Upper lobe of right lung (tissue), 1 donor: ENCODE measurements at regions not wholly inside any gene's neighbourhood (a gene's known extent, or its start where the extent isn't known, plus 50 kb on each side); places are given as distances from the start of the nearest gene placed in this dataset.

Experiments used
- ATAC-seq: fragments of 200-7000 bp; cut with Tn5 transposase; one replicate; pipeline ENCODE4 v1.9.1; 2020; ENCODE audit warnings: mild to moderate bottlenecking, moderate library complexity
- DNase-seq: peaks from one replicate; pipeline ENCODE4 v3.0.0-alpha.2; 2020
- H3K27ac ChIP-seq: fragments of 200-600 bp; one replicate; pipeline ENCODE4 v1.8.0; 2022
- H3K27me3 ChIP-seq: fragments of 200-600 bp; one replicate; pipeline ENCODE4 v1.8.0; 2022; ENCODE audit warnings: mild to moderate bottlenecking
- H3K36me3 ChIP-seq: fragments of 200-600 bp; one replicate; pipeline ENCODE4 v1.8.0; 2022
- H3K4me1 ChIP-seq: fragments of 200-600 bp; one replicate; pipeline ENCODE4 v1.8.0; 2022
- H3K4me3 ChIP-seq: fragments of 200-600 bp; one replicate; pipeline ENCODE4 v1.8.0; 2022; ENCODE audit warnings: mild to moderate bottlenecking
- H3K9me3 ChIP-seq: fragments of 200-600 bp; one replicate; pipeline ENCODE4 v1.8.0; 2022
- intact Hi-C: fragments of 100-400 bp; cut with DNase I; formaldehyde crosslinking; loops from one replicate; pipeline ENCODE4 v1.11.0; 2022
- TF ChIP-seq, protein P1 (sequence below): fragments of 200-600 bp; IDR thresholded peaks from one replicate; pipeline ENCODE4 v1.8.0; 2022; ENCODE audit warnings: antibody characterized with exemption
- donor health status: DM: no; HTN: yes; CAD: no; lungs with severe emphysema.

- no peaks in the 10 kb centered on the region for H3K36me3 ChIP-seq
- no peaks in the 10 kb centered on the region for H3K27me3 ChIP-seq
- H3K4me3 ChIP-seq = no peak overlapping the region
- intact Hi-C loops = no loop called here
- H3K27ac ChIP-seq = no peak overlapping the region
- ATAC-seq (no peak), DNase-seq (no peak)
- H3K4me1 ChIP-seq = no peaks in the 10 kb centered on the region
- no peaks in the 10 kb centered on the region for H3K9me3 ChIP-seq
- TF ChIP-seq, protein P1, sequence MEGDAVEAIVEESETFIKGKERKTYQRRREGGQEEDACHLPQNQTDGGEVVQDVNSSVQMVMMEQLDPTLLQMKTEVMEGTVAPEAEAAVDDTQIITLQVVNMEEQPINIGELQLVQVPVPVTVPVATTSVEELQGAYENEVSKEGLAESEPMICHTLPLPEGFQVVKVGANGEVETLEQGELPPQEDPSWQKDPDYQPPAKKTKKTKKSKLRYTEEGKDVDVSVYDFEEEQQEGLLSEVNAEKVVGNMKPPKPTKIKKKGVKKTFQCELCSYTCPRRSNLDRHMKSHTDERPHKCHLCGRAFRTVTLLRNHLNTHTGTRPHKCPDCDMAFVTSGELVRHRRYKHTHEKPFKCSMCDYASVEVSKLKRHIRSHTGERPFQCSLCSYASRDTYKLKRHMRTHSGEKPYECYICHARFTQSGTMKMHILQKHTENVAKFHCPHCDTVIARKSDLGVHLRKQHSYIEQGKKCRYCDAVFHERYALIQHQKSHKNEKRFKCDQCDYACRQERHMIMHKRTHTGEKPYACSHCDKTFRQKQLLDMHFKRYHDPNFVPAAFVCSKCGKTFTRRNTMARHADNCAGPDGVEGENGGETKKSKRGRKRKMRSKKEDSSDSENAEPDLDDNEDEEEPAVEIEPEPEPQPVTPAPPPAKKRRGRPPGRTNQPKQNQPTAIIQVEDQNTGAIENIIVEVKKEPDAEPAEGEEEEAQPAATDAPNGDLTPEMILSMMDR = no peak
Measured at GRCh38 chr20:11084508-11084907, 410.7 kb upstream of the JAG1 start.

DNA sequence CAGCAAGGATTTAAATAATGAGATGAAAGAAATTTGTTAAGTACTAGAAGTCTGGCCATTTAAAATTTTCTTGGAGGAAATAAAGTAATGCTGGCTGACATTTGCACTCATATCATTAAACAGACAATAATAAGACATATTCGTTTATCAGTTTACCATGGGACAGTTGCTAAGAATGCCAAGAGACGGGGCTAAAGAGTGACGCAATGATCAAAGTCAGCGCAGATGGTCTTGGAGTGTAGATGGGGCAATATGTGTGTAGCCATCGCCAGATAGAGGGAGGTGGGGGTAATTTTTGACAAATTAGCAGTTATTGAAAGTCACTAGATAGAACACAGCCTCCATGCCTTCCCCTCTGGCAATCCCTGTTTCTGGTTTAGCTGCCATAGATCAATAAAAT, 413.2 kb upstream of the JAG1 start:
- no peaks in the 10 kb centered on the region for H3K9me3 ChIP-seq
- TF ChIP-seq, protein P1 = no peak
- H3K27me3 ChIP-seq = no peaks in the 10 kb centered on the region
- no peaks in the 10 kb centered on the region for H3K36me3 ChIP-seq
- ATAC-seq (no peak), DNase-seq (no peak)
- no peak overlapping the region for H3K27ac ChIP-seq
- intact Hi-C loops = no loop called here
- no peaks in the 10 kb centered on the region for H3K4me1 ChIP-seq
- no peak overlapping the region for H3K4me3 ChIP-seq

- Histone ChIP-seq H3K4me1 (no peaks in the 10 kb centered on the region), H3K27me3 (no peaks in the 10 kb centered on the region), H3K4me3 (no peak overlapping the region), H3K9me3 (no peaks in the 10 kb centered on the region), H3K36me3 (no peaks in the 10 kb centered on the region), H3K27ac (no peak overlapping the region)
- no peak for DNase-seq
- TF ChIP-seq, protein P1 = no peak
- intact Hi-C loops = no loop called here
- ATAC-seq = no peak
Measured at GRCh38 chr20:11090751-11091150, 417.0 kb upstream of the JAG1 start.

DNA sequence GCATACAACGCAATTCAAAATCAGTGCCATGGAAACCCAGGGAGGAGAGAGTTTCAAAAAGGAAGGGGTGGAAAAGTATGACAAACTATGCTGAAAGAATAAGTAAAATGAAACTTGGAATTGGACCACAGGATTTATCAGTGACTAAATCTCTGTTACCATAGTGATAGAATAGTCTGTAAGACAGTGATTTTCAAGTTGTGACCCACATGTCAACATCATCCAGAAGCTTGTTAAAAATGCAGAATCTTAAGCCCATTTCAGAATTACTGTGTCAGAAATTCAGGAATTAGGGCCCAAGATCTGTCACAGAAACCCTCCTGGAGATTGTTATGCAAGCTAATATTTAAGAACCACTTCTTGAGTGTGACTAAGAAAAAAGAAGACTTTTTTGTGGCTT, 417.7 kb upstream of the JAG1 start:
- no peaks in the 10 kb centered on the region for H3K4me1 ChIP-seq
- intact Hi-C loops = no loop called here
- TF ChIP-seq, protein P1 = no peak
- DNase-seq = no peak
- H3K9me3 ChIP-seq = no peaks in the 10 kb centered on the region
- H3K4me3 ChIP-seq = no peak overlapping the region
- H3K27ac ChIP-seq = no peak overlapping the region
- no peak for ATAC-seq
- no peaks in the 10 kb centered on the region for H3K27me3 ChIP-seq
- H3K36me3 ChIP-seq = no peaks in the 10 kb centered on the region

GRCh38 chr20:11092151-11092550, 418.4 kb upstream of the JAG1 start:
- no peaks in the 10 kb centered on the region for H3K4me1 ChIP-seq
- TF ChIP-seq, protein P1 = no peak
- H3K4me3 ChIP-seq = no peak overlapping the region
- no peak for DNase-seq
- H3K27me3 ChIP-seq = no peaks in the 10 kb centered on the region
- H3K27ac ChIP-seq = no peak overlapping the region
- no peaks in the 10 kb centered on the region for H3K9me3 ChIP-seq
- ATAC-seq = no peak
- intact Hi-C loops = no loop called here
- no peaks in the 10 kb centered on the region for H3K36me3 ChIP-seq

DNA sequence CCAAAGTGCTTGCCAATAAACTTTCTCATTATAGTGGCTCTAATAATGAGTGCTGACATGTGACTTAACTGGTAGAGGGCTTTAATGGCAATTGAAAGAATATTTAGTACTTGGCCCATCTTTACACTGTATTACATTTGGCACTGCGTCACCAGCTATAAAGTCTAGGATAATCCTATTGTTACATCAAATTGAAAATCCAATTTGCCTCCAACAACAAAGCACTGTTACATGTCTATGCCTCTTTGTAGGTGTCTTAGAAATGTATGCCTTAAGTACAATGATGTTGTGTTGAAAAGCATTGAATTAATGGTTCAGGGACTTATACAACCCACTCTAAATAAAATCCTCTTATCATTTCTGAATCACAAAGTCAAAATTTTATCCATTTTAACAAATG, 420.4 kb upstream of the JAG1 start:
- DNase-seq (no peak), ATAC-seq (no peak)
- TF ChIP-seq, protein P1 = no peak
- Histone ChIP-seq H3K4me1 (no peaks in the 10 kb centered on the region), H3K36me3 (no peaks in the 10 kb centered on the region), H3K9me3 (no peaks in the 10 kb centered on the region), H3K4me3 (no peak overlapping the region), H3K27me3 (no peaks in the 10 kb centered on the region), H3K27ac (no peak overlapping the region)
- intact Hi-C loops = no loop called here
